22Rv1 (cell line): ENCODE measurements at regions not wholly inside any gene's neighbourhood (a gene's known extent, or its start where the extent isn't known, plus 50 kb on each side); places are given as distances from the start of the nearest gene placed in this dataset.
"Not testable (repeated sequence)": the region's sequence is repeated elsewhere in the genome, so short reads cannot be mapped to it uniquely, and the experiment has no call there.

Source experiments
- H3K27ac ChIP-seq: fragments of 450-650 bp; 2 replicates; pipeline ENCODE4 v1.5.1; 2017
- CTCF ChIP-seq: fragments of 450-650 bp; IDR thresholded peaks from 2 replicates; pipeline ENCODE4 v1.5.1; 2017; ENCODE audit warnings: mild to moderate bottlenecking
- ZFX ChIP-seq: fragments of 450-650 bp; IDR thresholded peaks from 2 replicates; pipeline ENCODE4 v1.6.1; 2017; ENCODE audit warnings: antibody characterized with exemption, borderline replicate concordance

- H3K27ac ChIP-seq: no peak overlapping the region
- no peak for TF ChIP-seq CTCF
- TF ChIP-seq ZFX: no peak
Observed at GRCh38 chr4:147244786-147245185, 236.1 kb upstream of the EDNRA start.

- TF ChIP-seq ZFX (no peak), CTCF (no peak)
- H3K27ac ChIP-seq: no peak overlapping the region
Observed at GRCh38 chr4:147246096-147246495, 234.8 kb upstream of the EDNRA start.

- H3K27ac ChIP-seq: not testable (repeated sequence)
Observed at GRCh38 chr4:147246528-147246927, 234.4 kb upstream of the EDNRA start.

GRCh38 chr4:147247579-147247978 is 233.3 kb upstream of the EDNRA start:
- TF ChIP-seq ZFX (no peak), CTCF (no peak)
- H3K27ac ChIP-seq: no peak overlapping the region

GRCh38 chr4:147250062-147250461 is 230.8 kb upstream of the EDNRA start:
- no peak overlapping the region for H3K27ac ChIP-seq
- TF ChIP-seq CTCF: no peak
- no peak for TF ChIP-seq ZFX

GRCh38 chr4:147255268-147255667 is 225.6 kb upstream of the EDNRA start:
- not testable (repeated sequence) for H3K27ac ChIP-seq

- not testable (repeated sequence) for H3K27ac ChIP-seq
Observed at GRCh38 chr4:147259271-147259670, 221.6 kb upstream of the EDNRA start.

- no peak overlapping the region for H3K27ac ChIP-seq
- TF ChIP-seq CTCF: no peak
Observed at GRCh38 chr4:147284256-147284835, 196.6 kb upstream of the EDNRA start.

- no peak for TF ChIP-seq ZFX
- TF ChIP-seq CTCF: no peak
- H3K27ac ChIP-seq: no peak overlapping the region
Observed at GRCh38 chr4:147284935-147285334, 196.0 kb upstream of the EDNRA start.
